ENCODE measurements at regions not wholly inside any gene's neighbourhood (a gene's known extent, or its start where the extent isn't known, plus 50 kb on each side); places are given as distances from the start of the nearest gene placed in this dataset. TPM values are rescaled to one million over a fixed set of nuclear protein-coding genes. Genes with fewer than 3 reads are reported as not detected.

- H3K4me3 ChIP-seq (replicated peaks in 1 of 3; ENCODE audit: low read depth in 2 of 3, low read length in 3 of 3): no peak overlapping the region
- H3K9me3 Mint-ChIP-seq: peaks cover 0 to 2% (median 0%) of the 10 kb centered on the region in 7 donors
- H3K36me3 Mint-ChIP-seq: no peaks in the 10 kb centered on the region
- intact Hi-C loops (cut with micrococcal nuclease): loop anchor here (10.0 kb wide), 2 partner anchors 393 to 403 kb away; no protein-coding TSS in a partner anchor
- H3K27me3 ChIP-seq (ENCODE audit: control insufficient read depth in 2 of 2, insufficient read depth in 2 of 2, low read length in 2 of 2): no peaks in the 10 kb centered on the region
- DNase-seq: no peak
- no peak overlapping the region for H2AFZ ChIP-seq (ENCODE audit: insufficient read depth, low read depth, low read length, poor library complexity, severe bottlenecking)
- no peak overlapping the region for H3K27ac Mint-ChIP-seq
- WGBS (ENCODE audit: insufficient coverage): 92% methylated on average over 5 of the region's 10 CpGs
- no peak overlapping the region for H3K27ac ChIP-seq (ENCODE audit: low read depth in 1 of 2, low read length in 2 of 2)
- no peak for TF ChIP-seq CTCF (IDR thresholded peaks at IDR 0.05)
- no peak overlapping the region for H3K4me2 ChIP-seq (replicated peaks; ENCODE audit: extremely low read depth, low read length, poor library complexity, severe bottlenecking)
- no peaks in the 10 kb centered on the region for H3K79me2 ChIP-seq (ENCODE audit: insufficient read depth, low read length)
- peaks cover 8% of the 10 kb centered on the region for H3K4me1 Mint-ChIP-seq
- H4K20me1 ChIP-seq (ENCODE audit: insufficient read depth, low read length): no peaks in the 10 kb centered on the region
- H3K27me3 Mint-ChIP-seq (ENCODE audit: low read depth in 3 of 3): peaks cover 5 to 11% (median 10%) of the 10 kb centered on the region in 3 donors
- H3K9me3 ChIP-seq (replicated peaks in 1 of 2; ENCODE audit: control insufficient read depth in 1 of 2, insufficient read depth in 1 of 2, low read length in 2 of 2): no peaks in the 10 kb centered on the region
- H3K9ac ChIP-seq (ENCODE audit: insufficient read depth, low read length, poor library complexity, severe bottlenecking): no peak overlapping the region
- peaks cover 4 to 11% of the 10 kb centered on the region in 2 donors for H3K4me1 ChIP-seq (ENCODE audit: control insufficient read depth in 1 of 2, insufficient read depth in 2 of 2, low read length in 2 of 2)
- no peak overlapping the region for H3K4me3 Mint-ChIP-seq
- no peaks in the 10 kb centered on the region for H3K36me3 ChIP-seq (replicated peaks in 1 of 2; ENCODE audit: control insufficient read depth in 1 of 2, insufficient read depth in 2 of 2, low read length in 2 of 2)
Observed at GRCh38 chr11:45337583-45338360, 51.6 kb upstream of the SYT13 start.

GRCh38 chr11:45336136-45336535 is 50.0 kb upstream of the SYT13 start:
- no peak overlapping the region for H3K4me3 ChIP-seq (replicated peaks in 1 of 3; ENCODE audit: low read depth in 2 of 3, low read length in 3 of 3)
- no peaks in the 10 kb centered on the region for H4K20me1 ChIP-seq (ENCODE audit: insufficient read depth, low read length)
- no peaks in the 10 kb centered on the region for H3K9me3 ChIP-seq (replicated peaks in 1 of 2; ENCODE audit: control insufficient read depth in 1 of 2, insufficient read depth in 1 of 2, low read length in 2 of 2)
- no CpG with 5 or more reads among the region's 4 CpGs for WGBS (ENCODE audit: insufficient coverage)
- H3K9me3 Mint-ChIP-seq: peaks cover 0 to 2% (median 0%) of the 10 kb centered on the region in 7 donors
- H3K9ac ChIP-seq (ENCODE audit: insufficient read depth, low read length, poor library complexity, severe bottlenecking): no peak overlapping the region
- H3K27me3 Mint-ChIP-seq (ENCODE audit: low read depth in 3 of 3): peaks cover 1 to 5% (median 4%) of the 10 kb centered on the region in 3 donors
- no peak for DNase-seq
- no peak overlapping the region for H3K4me2 ChIP-seq (replicated peaks; ENCODE audit: extremely low read depth, low read length, poor library complexity, severe bottlenecking)
- H3K27ac ChIP-seq (ENCODE audit: low read depth in 1 of 2, low read length in 2 of 2): no peak overlapping the region
- H3K36me3 ChIP-seq (replicated peaks in 1 of 2; ENCODE audit: control insufficient read depth in 1 of 2, insufficient read depth in 2 of 2, low read length in 2 of 2): no peaks in the 10 kb centered on the region
- no peak for TF ChIP-seq CTCF (IDR thresholded peaks at IDR 0.05)
- H3K36me3 Mint-ChIP-seq: no peaks in the 10 kb centered on the region
- H3K27ac Mint-ChIP-seq: no peak overlapping the region
- no peaks in the 10 kb centered on the region for H3K27me3 ChIP-seq (ENCODE audit: control insufficient read depth in 2 of 2, insufficient read depth in 2 of 2, low read length in 2 of 2)
- H3K4me1 ChIP-seq (ENCODE audit: control insufficient read depth in 1 of 2, insufficient read depth in 2 of 2, low read length in 2 of 2): peaks cover 4 to 11% of the 10 kb centered on the region in 2 donors
- H3K79me2 ChIP-seq (ENCODE audit: insufficient read depth, low read length): no peaks in the 10 kb centered on the region
- H2AFZ ChIP-seq (ENCODE audit: insufficient read depth, low read depth, low read length, poor library complexity, severe bottlenecking): no peak overlapping the region
- H3K4me1 Mint-ChIP-seq: peaks cover 8% of the 10 kb centered on the region
- no peak overlapping the region for H3K4me3 Mint-ChIP-seq
- intact Hi-C loops (cut with micrococcal nuclease): loop anchor here (10.0 kb wide), 2 partner anchors 391 to 401 kb away; no protein-coding TSS in a partner anchor

Small RNAs in the stretch of these regions (small RNA-seq; reads per million reads assigned to genes)
- gene AC103855.4 (ENCODE audit: insufficient read length, low read depth): not detected
